ENCODE measurements at regions not wholly inside any gene's neighbourhood (a gene's known extent, or its start where the extent isn't known, plus 50 kb on each side); places are given as distances from the start of the nearest gene placed in this dataset.

DNA sequence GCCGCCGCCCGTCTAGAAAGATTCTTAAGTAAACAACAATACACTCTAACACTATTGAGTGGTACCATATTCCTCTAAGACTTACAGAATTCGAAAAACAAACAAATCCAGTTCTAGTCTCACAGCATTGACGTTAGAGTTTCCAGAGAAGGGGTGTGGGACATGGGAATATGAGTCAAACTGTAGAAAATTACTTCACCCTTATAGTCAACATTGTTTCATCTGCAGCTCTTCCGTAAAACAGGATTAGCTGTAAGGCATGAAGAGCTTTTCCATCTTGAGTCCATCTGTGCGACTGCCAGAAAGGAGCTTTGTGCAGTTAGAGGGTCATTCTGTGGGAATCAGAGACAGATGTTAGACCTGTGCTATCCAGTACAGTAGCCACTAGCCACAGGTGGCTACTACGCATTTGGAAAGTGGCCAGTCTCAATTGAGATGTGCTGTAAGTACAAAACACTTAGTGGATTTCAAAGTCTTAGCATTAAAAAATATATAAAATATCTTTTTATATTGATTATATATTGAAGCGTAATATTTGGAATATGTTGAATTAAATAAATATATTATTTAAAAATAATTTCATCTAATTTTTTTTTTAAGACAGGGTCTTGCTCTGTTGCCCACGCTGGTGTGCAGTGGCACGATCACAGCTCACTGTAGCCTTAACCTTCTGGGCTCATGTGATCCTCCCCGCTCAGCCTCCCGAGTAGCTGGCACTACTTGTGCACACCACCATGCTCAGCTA, 79.8 kb upstream of the MPP7 start:
- TF ChIP-seq POLR2A (IDR thresholded peaks at IDR 0.05; ENCODE audit: borderline replicate concordance, extremely low read depth, insufficient read depth, insufficient read length) (no peak), SP1 (IDR thresholded peaks at IDR 0.05; ENCODE audit: low read depth) (no peak), POLR2AphosphoS5 (IDR thresholded peaks at IDR 0.05; ENCODE audit: low read depth, low read length) (no peak), EZH2 (IDR thresholded peaks at IDR 0.05) (no peak), TCF7L2 (IDR thresholded peaks at IDR 0.05; ENCODE audit: borderline replicate concordance, extremely low read depth, insufficient read depth, insufficient read length) (no peak)
- TF ChIP-seq, protein P1, sequence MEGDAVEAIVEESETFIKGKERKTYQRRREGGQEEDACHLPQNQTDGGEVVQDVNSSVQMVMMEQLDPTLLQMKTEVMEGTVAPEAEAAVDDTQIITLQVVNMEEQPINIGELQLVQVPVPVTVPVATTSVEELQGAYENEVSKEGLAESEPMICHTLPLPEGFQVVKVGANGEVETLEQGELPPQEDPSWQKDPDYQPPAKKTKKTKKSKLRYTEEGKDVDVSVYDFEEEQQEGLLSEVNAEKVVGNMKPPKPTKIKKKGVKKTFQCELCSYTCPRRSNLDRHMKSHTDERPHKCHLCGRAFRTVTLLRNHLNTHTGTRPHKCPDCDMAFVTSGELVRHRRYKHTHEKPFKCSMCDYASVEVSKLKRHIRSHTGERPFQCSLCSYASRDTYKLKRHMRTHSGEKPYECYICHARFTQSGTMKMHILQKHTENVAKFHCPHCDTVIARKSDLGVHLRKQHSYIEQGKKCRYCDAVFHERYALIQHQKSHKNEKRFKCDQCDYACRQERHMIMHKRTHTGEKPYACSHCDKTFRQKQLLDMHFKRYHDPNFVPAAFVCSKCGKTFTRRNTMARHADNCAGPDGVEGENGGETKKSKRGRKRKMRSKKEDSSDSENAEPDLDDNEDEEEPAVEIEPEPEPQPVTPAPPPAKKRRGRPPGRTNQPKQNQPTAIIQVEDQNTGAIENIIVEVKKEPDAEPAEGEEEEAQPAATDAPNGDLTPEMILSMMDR (IDR thresholded peaks at IDR 0.05 in 2 of 3, conservative IDR thresholded peaks at IDR 0.05 in 1 of 3; ENCODE audit: borderline replicate concordance in 1 of 3, insufficient read depth in 1 of 3, low read depth in 2 of 3, low read length in 2 of 3): no peak
